DOHH2 (cell line): ENCODE measurements at regions not wholly inside any gene's neighbourhood (a gene's known extent, or its start where the extent isn't known, plus 50 kb on each side); places are given as distances from the start of the nearest gene placed in this dataset.

ENCODE experiments used
- H3F3A ChIP-seq: fragments of 200-600 bp; sonication (generic), shearing (Covaris generic); 2 replicates; pipeline ENCODE4 v1.6.0; 2016; ENCODE audit warnings: antibody characterized with exemption, mild to moderate bottlenecking; ENCODE audit not compliant: control insufficient read depth, insufficient read depth
- H3K27ac ChIP-seq: fragments of 200-600 bp; sonication (generic); 2 replicates; pipeline ENCODE4 v1.5.1; 2014; ENCODE audit warnings: low read depth, mild to moderate bottlenecking, low read length, moderate library complexity
- H3K27me3 ChIP-seq: fragments of 200-600 bp; sonication (generic); 2 replicates; pipeline ENCODE4 v1.6.1; 2014; ENCODE audit warnings: mild to moderate bottlenecking, low read length, mixed read lengths; ENCODE audit not compliant: control insufficient read depth
- H3K36me3 ChIP-seq: fragments of 200-600 bp; sonication (generic); 2 replicates; pipeline ENCODE4 v1.6.1; 2014; ENCODE audit warnings: mild to moderate bottlenecking, low read length, moderate library complexity, mixed read lengths; ENCODE audit not compliant: control insufficient read depth
- H3K4me1 ChIP-seq: fragments of 200-600 bp; sonication (generic); 2 replicates; pipeline ENCODE4 v1.6.1; 2014; ENCODE audit warnings: mild to moderate bottlenecking, low read length, mixed read lengths; ENCODE audit not compliant: control insufficient read depth
- H3K4me2 ChIP-seq: fragments of 200-600 bp; sonication (generic); 2 replicates; pipeline ENCODE4 v1.6.0; 2014; ENCODE audit warnings: mild to moderate bottlenecking, low read length, moderate library complexity
- H3K4me3 ChIP-seq: fragments of 200-600 bp; sonication (generic); 2 replicates; pipeline ENCODE4 v1.5.1; 2014; ENCODE audit warnings: mild to moderate bottlenecking, low read length, mixed read lengths
- H3K79me2 ChIP-seq: fragments of 200-600 bp; sonication (generic); 2 replicates; pipeline ENCODE4 v1.6.1; 2014; ENCODE audit warnings: mild to moderate bottlenecking, low read length, mixed read lengths; ENCODE audit not compliant: control insufficient read depth
- H3K9me2 ChIP-seq: fragments of 200-600 bp; sonication (generic); replicated peaks from 2 replicates; pipeline ENCODE4 v1.6.1; 2014; ENCODE audit warnings: mild to moderate bottlenecking, low read length, mixed read lengths; ENCODE audit not compliant: control insufficient read depth
- H3K9me3 ChIP-seq: fragments of 200-600 bp; sonication (generic); 2 replicates; pipeline ENCODE4 v1.6.1; 2014; ENCODE audit warnings: antibody characterized with exemption, low read length, mixed read lengths; ENCODE audit not compliant: control insufficient read depth, insufficient read depth
- H4K20me1 ChIP-seq: fragments of 200-600 bp; sonication (generic); 2 replicates; pipeline ENCODE4 v1.6.0; 2014; ENCODE audit warnings: low read depth, mild to moderate bottlenecking, antibody characterized with exemption, low read length, moderate library complexity; ENCODE audit not compliant: control insufficient read depth, insufficient read depth
- EZH2phosphoT487 ChIP-seq: fragments of 200-600 bp; sonication (generic); IDR thresholded peaks from 2 replicates; pipeline ENCODE4 v1.6.1; 2017; ENCODE audit warnings: borderline replicate concordance, mild to moderate bottlenecking, antibody characterized with exemption, low read length, moderate library complexity, mixed read lengths
- TF ChIP-seq, protein P1 (sequence below): fragments of 200-600 bp; sonication (generic); IDR thresholded peaks from one replicate; pipeline ENCODE4 v1.5.1; 2014; ENCODE audit warnings: antibody characterized with exemption, mild to moderate bottlenecking, low read depth, low read length; ENCODE audit not compliant: poor library complexity, severe bottlenecking

DNA sequence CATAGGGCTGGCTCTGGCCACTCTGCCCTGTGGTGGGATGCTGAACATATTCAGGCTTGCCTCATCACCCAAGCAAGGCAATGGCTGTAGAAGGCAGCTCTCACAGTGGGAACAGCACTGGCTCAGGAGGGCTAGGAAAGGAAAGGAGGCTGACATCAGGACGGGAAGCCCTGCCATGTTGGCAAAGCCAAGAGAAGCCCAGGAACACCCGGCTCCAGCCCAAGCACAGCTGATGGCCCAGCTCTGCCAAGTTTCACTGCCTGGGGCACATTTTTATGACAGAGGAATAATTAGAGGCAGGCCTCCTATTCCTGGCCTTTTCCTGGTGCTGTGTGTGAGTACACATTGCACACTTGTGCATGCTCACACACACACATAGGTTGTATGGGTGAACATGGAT, 163.6 kb upstream of the SMIM23 start:
- Histone ChIP-seq H3F3A (no peaks in the 10 kb centered on the region), H3K79me2 (no peaks in the 10 kb centered on the region), H4K20me1 (no peaks in the 10 kb centered on the region), H3K9me3 (no peaks in the 10 kb centered on the region), H3K27ac (no peak overlapping the region), H3K27me3 (no peaks in the 10 kb centered on the region; the same call in 1 of the 2 replicates), H3K4me1 (no peaks in the 10 kb centered on the region), H3K36me3 (no peaks in the 10 kb centered on the region), H3K4me3 (no peak overlapping the region), H3K4me2 (no peak overlapping the region), H3K9me2 (no peaks in the 10 kb centered on the region)
- TF ChIP-seq, protein P1, sequence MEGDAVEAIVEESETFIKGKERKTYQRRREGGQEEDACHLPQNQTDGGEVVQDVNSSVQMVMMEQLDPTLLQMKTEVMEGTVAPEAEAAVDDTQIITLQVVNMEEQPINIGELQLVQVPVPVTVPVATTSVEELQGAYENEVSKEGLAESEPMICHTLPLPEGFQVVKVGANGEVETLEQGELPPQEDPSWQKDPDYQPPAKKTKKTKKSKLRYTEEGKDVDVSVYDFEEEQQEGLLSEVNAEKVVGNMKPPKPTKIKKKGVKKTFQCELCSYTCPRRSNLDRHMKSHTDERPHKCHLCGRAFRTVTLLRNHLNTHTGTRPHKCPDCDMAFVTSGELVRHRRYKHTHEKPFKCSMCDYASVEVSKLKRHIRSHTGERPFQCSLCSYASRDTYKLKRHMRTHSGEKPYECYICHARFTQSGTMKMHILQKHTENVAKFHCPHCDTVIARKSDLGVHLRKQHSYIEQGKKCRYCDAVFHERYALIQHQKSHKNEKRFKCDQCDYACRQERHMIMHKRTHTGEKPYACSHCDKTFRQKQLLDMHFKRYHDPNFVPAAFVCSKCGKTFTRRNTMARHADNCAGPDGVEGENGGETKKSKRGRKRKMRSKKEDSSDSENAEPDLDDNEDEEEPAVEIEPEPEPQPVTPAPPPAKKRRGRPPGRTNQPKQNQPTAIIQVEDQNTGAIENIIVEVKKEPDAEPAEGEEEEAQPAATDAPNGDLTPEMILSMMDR: no peak
- no peak for TF ChIP-seq EZH2phosphoT487

DNA sequence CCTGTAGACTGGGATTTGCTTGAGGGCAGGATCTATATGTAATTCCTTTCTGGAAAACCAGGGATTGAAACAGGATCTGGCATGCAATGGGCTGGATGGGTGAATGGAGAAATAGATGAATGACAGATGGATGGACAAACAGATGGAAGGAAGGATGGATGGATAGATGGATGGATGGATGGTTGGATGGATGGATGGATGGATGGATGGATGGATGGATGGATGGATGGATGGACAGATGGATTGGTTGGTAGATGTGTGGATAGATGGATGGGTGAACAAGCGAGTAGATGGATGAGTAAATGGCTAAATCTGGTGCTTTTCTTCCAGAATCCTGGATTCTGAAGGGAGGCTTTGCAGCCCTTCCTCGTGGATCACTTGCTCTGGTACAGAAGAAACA, 162.5 kb upstream of the SMIM23 start:
- H3K4me3 ChIP-seq: no peak overlapping the region
- no peak overlapping the region for H3K27ac ChIP-seq
- no peaks in the 10 kb centered on the region for H3K4me1 ChIP-seq
- H3K4me2 ChIP-seq: no peak overlapping the region
- no peaks in the 10 kb centered on the region for H3K9me2 ChIP-seq
- no peaks in the 10 kb centered on the region for H3K9me3 ChIP-seq
- TF ChIP-seq, protein P1: no peak
- no peak for TF ChIP-seq EZH2phosphoT487
- H4K20me1 ChIP-seq: no peaks in the 10 kb centered on the region
- no peaks in the 10 kb centered on the region for H3F3A ChIP-seq
- no peaks in the 10 kb centered on the region; the same call in 1 of the 2 replicates for H3K27me3 ChIP-seq
- no peaks in the 10 kb centered on the region for H3K79me2 ChIP-seq
- H3K36me3 ChIP-seq: no peaks in the 10 kb centered on the region

DNA sequence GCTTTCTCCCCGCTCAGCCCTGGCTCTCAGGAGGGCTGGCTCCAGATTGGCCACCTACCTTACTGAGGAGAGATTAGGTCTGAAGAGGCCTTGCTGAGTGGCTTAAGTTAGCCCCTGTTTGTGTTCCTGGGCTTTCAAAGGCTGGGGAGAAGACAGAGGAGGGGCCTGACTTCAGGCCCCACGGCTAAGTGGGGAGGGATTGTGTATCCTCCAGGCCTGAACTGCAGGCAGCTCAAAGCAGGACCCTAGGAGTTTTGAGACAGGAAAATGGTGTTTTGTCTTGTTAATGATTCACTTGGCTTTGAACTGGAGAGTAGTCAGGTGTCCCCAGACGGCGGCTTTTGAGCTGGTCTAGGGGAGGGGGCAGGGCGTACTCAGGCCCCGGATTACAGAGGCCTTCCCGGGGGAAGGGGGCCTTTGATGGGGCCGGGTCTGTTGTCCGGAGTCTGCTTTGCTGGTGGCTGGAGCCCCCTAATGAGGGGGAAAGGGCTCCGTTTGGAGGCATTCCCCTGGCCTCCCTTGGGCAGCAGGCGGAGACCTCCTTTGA, 162.0 kb upstream of the SMIM23 start:
- Histone ChIP-seq H3K9me3 (no peaks in the 10 kb centered on the region), H3K4me3 (no peak overlapping the region), H3K9me2 (no peaks in the 10 kb centered on the region), H4K20me1 (no peaks in the 10 kb centered on the region), H3F3A (no peaks in the 10 kb centered on the region), H3K4me2 (no peak overlapping the region), H3K27ac (no peak overlapping the region), H3K27me3 (peaks cover 4% of the 10 kb centered on the region; the same call in 1 of the 2 replicates), H3K36me3 (no peaks in the 10 kb centered on the region), H3K4me1 (no peaks in the 10 kb centered on the region), H3K79me2 (no peaks in the 10 kb centered on the region)
- TF ChIP-seq, protein P1: no peak
- TF ChIP-seq EZH2phosphoT487: no peak
